HG03108 (cell line): ENCODE measurements at regions not wholly inside any gene's neighbourhood (a gene's known extent, or its start where the extent isn't known, plus 50 kb on each side); places are given as distances from the start of the nearest gene placed in this dataset.

ENCODE experiments used
- ATAC-seq: cut with Tn5 transposase; IDR thresholded peaks from one replicate; pipeline ENCODE4 v1.9.1; 2021; ENCODE audit warnings: moderate library complexity; ENCODE audit not compliant: unreplicated experiment

DNA sequence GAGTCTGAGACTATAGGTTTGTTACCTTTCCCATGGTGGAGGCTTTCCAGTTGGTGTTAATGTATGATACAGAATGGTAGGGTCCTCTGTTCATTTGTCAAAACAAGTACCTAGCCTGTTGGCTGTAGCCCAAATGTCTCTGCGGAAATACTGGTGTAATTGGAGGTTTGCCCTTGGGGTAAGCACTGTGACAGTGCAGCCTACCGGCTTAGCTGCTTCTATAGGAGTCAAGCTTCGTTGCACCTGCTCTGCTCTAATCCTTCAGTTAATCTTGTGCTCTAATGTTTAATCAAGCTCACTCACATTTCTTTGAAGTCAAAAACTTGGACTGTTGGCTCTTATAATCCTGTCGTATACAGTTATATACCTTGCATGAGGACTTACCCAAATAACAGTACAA, 203.4 kb downstream of the CCNG2 start:
- no peak for ATAC-seq

DNA sequence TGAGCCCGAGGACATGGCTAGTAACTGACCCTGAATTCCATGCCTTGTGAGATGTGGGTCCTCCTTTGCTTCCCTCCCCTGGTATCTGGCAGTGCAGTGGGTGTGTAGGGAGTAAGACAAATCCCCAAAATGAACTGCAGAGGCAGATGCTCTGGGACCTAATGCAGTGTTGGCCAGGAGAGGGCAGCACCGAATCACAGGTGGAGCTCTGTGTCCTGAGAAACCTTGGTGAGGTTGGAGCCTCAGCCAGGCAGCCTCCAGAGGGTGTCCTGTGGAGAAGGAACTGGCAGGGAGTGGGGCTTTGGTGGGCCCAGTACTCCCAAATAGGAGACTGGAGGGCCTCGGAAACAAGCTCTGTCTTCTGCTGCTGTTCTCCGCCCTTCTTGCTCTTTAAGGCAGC, 209.9 kb downstream of the CCNG2 start:
- peak; percentile 69 for ATAC-seq

DNA sequence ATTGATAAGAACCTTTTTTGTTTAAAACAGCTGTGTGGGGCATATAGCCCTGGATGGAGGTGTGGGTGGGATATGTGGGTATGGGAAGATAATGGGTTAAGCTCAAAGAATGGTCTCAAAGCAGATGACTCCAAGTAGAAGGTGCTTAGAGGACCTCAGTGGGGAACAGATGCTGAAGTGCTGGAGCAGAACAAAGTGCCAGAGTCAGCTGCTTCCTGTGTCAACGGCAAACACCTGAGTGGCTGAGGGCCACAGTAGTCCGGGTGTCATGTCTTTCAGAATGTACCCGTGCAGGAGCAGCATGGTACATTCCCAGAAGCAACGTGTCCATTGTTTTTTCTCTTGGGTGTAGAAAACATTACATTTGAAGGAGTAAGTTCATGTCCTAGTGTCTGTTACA, 210.6 kb downstream of the CCNG2 start:
- ATAC-seq = no peak

DNA sequence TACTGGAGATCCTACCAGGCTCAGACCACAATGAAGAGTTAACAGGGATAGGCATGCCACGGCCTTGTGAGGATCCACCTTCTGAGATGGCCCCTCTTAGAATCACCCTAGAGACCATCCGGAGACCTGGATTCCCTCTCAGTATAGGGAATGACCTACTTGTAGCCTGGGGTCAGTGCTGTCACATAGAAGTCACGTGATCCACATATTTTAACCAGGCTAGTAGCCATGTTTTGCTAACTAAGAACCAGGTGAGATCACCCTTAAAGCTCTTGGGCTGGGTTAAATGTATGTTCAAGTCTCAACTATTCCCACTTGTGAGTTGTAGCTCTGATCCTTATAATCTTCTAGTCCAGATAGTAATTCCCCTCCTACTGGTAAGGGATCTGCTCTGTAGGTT, 215.4 kb downstream of the CCNG2 start:
- ATAC-seq = no peak

DNA sequence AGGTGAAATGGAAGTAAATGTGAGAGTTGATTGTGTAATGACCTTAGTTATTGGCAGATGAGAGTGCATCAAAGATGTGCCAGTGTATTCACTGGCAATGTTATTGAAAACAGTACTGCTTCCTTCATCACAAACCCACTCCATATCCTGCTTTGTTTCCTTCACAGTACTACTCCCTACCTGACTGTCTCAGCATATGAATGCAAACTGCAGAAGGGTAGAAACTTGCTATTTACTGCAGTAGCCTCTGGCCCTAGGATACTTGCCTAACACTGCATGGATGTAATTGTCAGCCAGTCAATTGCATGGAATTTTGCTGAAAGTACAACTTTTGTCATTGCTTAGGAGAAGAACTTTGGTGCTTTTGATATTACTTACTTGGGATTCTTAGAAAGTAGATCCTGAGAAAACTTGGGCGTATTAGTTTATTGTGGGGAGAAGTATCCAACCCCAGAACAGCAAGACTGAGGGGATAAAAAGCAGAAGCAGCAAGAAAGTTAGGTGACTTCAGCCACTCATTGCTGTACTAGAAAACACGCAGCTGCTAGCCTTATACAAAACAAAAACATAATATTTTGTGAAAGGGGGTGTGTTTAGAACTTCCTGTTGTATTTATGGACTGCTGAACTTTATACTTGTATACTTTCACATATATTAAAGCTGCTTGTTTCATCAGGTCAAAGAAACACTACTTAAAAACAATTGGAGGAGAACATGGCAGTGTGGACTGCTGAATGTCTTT, 219.0 kb downstream of the CCNG2 start:
- ATAC-seq = no peak

DNA sequence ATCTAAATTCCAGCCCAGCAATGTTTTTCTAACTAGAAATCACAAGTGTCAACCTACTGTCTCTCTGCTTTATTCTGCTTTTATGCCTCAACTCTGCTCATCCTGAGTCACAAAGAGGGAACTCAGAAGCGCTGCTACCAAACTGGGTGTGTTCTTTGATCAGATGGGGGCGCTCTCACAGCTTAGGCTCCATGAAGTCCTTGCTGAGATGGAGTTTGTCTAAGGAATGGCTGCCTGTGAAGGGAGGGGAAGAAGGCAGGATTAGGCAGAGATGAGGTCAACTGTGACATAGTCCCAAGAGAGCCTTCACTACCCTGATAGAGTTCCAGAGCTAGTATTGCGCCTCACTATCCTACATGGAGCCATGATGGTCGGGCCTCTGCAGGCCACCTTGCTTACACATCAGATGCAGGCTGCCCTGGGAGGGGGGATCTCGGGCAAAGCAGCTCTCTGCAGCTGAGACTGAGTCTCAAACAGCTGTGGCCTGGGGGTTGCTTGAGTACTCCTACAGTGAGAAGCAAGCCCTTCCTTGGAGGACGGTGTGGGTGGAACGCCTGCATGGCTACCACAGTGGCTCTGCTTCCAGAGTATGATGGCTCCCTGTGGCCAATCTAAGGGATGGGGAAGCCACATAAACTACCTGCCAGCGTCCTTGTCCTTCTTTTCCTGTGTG, 219.9 kb downstream of the CCNG2 start:
- ATAC-seq = no peak

DNA sequence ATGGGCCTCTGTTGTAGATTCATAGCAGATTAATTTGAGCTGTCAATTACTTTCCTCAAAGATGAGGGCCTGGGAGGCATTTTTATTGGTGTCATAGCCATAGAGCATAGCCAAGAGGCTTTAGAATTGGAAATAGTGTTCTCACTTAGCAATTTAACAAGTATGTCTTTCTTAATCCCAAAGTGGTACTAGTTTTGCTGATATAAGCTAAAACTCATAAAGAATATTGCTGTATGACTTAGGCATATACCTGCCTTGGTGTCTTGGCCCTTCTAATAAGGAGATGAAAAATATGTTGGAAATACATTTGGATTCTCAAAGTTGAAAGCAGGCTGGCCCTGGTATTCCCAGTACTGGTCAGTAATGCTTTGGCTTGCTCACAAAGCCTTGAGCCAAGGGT, 221.5 kb upstream of the CXCL13 start:
- no peak for ATAC-seq

DNA sequence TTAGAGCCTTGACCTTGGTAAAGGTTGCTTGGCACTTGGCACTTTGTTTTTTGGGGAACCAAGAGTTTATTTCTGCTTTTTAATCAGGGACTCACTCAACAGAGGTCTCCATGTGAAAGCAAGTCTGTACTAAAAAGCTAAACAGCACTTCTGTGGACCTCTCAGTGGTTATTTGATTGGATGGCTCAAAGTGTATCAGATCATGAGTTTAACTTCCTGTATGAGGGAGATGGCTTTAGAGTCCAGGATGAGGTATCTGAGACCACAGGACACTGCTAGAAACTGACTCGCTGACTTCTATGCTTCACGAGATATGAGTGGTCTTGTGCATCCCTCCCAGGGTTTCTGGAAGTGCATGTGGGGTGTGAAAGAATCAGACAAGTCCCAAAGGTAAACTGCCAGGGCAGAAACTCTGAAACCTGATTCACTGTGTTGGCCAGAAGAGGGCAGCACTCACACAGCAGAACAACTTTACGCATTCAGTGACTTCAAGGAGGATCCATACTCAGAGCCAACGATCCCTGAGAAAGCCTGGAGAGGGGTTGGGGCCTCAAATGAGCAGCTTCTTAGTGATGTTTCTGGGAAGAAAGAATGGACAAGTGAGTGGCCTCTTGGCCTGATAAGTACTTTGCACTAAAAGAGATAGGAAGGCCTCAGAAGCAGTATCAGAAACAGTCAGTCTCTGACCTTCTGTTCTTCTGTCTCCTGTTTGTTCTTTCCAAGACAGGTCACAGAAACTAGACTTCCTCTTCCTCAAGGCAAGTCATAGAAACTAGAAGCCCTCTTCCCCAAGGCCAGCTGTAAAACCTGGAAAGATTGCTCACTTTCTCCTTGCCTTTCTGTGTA, 220.3 kb upstream of the CXCL13 start:
- ATAC-seq = peak; percentile 60

DNA sequence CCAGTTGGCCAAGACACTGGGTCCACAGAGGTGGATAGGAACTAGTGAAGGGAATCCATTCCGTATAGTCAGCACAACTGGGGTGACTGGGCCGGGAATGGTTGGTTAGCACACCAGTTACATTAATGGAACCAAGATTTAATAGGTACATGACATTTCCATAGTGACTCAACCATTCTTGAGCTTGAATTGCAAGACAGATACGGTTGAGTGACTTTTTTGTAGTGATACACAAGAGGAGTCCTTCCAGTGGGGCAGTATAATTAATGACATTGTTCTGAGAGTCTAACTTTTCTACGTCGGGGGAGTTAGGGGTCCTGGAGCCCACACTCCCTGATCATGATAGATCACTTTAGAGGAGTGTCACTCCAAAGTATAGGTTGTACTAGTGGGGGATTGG, 211.6 kb upstream of the CXCL13 start:
- no peak for ATAC-seq

DNA sequence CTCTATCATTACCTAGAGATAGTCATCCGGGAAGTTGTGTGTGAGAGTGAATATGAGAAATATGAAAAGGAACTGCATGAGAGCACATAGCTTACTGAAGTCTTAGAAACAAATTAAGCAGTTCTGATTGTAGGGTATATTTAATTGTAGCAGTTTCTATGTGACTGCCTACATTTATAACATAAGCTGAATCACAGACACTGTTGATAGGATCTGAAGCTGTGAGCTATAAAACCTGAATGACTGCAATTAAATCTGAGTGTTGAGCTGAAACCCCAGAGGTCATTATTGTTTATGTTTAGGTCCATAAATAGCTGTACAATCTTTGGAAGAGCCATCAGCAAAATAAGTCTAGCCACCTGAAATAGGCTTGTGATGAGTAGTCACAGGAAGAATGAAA, 210.1 kb upstream of the CXCL13 start:
- no peak for ATAC-seq

DNA sequence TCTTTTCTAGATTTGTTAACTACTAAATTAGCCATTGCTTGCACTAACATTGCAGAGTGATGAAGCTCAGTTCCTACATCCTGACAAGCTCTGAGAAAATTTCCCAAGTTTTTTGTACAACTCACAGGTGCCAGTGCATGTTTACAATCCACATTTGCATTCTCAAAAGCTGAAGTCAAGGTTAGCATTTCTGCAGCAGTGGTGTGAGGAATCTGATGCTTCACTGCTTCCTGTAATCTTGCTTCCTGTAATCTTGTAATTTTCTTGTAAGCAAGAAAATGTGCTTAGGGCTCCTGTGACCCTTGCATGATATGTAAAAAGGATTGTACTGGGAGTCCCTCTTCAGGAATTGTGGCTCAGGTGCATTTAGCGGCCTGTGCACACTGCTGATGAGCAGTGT, 207.4 kb upstream of the CXCL13 start:
- ATAC-seq = no peak

DNA sequence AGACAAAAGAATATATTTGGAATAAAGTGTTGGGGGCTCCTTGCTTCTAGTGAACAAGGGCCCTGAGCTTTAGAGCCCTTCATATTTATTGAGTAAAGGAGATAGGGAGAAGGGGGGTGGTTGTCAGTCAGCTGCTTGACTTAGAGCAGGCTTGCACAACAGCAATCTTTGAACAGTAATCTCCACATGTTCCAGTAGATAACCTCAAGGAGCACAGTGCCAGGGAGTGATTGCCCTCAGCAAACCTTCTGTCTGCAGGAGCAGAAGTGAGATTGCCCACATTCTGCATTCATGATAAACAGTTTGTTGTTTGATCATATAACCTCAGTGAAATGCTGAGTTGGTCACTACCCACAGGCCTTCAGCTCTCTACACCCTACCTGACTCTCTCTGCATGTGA, 205.8 kb upstream of the CXCL13 start:
- no peak for ATAC-seq

DNA sequence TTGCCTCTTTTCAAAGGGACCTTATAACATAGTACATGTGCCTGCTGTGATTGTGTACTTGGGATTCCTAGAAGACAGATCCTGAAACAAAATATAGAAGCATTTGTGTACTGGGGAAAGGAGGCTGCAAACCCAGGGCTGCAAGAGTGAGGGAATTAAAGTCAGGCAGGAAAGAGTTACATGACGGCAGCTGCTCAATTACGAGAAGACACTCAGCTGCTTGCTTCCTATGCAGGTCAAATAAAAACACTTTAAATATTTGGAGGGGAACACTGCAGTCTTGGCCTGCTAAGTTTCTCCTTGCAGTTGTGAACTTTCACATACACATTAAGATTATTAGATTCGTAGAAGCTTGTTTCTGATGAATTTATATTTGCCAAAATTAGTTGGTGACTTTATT, 191.9 kb upstream of the CXCL13 start:
- no peak for ATAC-seq

DNA sequence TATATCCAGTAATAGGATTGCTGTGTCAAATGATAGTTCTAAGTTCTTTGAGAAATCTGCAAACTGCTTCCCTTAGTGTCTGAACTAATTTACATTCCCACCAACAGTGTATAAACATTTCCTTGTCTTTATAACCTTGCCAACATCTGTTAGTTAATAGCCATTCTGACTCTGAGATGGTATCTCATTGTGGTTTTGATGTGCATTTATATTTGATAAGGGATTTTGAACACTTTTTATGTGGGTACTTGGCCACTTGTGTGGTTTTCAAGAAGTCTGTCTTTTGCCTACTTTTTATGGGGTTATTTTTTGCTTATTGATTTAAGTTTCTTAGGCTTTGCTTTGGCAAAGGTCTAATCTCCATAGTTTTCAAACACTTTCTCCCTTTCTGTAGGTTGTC, 189.9 kb upstream of the CXCL13 start:
- ATAC-seq = no peak

DNA sequence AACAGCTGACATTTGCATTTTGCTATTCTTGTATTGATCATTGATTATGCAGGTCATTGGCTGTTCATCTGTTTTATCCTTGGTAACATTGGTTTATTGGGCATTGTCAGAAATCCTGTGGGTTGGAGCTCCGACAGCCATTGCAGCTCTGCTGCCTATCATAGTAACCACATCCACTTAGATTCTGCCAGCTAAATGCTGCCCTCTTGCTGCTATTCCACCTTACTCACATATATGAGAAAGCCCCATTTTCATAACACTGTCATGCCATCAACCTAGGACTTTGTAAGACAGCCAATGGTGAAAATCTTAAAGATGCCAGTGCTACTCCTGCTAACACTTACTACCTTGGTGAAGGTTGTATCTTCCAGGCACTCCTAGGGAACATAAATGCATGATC, 187.3 kb upstream of the CXCL13 start:
- ATAC-seq = no peak

DNA sequence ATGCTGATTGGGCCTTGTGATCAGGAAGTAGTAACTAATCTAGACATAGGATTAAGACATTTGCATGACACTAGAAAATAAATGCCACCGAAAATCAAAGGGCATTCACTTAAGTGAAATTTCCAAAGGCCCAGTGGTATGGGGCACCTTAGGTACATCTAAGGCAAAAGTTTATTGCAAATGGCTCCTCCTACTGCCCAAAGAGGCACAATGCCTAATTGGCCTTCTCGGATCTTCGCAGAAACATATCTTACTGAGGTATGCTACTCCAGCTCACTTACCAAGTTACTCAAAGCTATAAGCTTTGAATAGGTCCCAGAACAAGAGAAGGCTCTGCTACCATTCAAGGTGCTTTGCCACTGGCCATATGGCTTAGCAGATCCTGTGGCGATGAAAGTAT, 174.8 kb upstream of the CXCL13 start:
- no peak for ATAC-seq

DNA sequence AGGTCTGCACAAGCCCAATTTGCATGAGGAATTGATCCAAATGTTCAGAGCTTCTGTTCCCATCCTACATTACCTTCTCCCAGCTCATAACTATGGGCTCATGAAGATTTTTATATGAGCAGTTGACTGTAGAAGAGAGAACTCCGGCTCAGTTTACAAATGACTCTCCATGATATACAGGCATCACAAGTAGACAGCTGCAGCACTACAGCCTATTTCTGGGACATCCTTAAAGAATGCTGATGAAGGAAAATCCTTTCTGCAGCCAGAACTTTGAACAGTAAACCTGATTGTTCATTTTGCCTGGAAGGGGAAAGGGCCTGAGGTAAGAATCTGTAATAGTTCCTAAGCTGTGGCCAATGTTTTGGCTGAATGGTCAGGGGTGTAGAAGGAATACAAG, 174.1 kb upstream of the CXCL13 start:
- ATAC-seq = no peak

DNA sequence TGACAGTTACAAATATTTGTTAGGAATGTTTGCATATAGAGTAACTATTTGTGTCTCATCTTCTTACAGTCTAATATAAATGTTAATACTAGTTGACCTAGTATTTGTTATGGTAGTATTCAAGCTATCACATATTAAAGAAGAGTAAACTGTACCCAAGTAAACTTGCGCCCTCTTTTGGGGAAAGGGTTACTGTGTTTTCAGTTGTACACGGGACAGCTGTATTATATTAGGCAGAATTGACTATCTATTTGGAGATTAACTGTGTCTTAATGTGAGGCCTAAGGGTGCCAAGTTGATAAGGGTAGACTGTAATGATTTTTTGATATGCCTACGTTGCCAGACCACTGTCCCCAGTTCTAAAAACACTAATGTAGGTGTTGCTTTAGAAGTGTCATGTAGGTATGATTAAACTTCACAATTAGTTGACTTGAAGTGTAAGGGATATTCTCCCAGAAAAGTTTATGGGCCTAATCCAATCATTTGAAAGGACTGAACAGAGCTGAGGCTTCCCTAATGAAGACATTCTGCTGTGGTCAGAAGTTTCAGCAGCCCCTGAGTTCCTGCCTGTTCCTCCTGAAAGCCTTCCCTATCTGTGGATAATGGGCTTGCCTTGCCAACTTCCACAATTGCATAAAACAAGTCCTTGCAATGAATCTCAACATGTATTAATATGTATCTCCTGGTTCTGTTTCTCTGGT, 172.8 kb upstream of the CXCL13 start:
- ATAC-seq = no peak

DNA sequence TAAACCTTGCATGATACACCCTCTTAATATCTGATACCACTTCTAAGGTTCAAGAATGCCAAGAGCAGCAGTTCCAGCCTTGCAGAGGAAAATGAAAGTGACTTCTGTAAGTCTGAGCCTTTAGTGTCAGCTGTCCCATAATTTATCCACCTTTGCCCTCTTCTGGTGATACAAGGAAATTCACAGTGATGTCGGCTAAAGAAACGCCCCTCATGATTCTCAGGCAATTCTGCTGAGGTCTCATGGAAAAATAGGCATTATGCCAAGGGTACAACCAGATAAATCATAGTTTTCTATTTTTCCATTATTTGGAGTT, 172.2 kb upstream of the CXCL13 start:
- peak; percentile 90 for ATAC-seq

DNA sequence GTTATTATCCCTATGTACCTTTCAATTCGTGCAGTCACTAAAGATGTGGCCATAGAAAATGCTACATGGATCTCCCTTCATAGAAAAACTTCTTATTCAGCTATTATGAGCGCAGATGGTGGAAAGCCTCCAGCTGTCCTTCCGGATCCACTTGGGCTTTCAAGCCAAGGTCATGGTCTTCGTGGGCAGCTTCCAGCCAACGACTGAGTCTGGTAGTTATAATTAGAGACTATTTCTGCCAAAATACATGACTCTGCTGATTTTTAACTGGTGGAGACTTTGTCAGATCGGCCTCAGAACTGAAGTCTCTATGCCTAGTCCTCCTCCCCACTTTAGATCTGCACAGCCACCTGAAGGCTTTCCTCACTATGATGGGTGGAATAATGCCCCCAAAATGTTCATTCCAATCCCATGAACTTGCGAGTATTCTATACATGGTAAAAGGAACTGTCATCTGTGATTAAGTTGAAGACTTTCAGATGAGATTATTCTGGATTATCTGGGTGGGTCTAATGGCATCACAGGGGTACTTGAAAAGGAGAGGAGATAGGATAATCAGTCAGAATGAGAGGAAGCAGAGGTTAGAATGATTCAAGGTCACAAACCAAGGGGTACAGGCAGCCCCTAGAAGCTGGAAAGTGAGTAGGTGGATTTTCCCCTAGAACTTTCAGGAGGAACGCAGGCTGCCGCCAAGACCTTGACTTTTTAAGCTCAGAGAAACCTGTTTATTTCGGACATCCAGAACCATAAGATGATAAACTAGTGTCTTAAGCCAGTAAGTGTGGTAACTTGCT, 171.1 kb upstream of the CXCL13 start:
- no peak for ATAC-seq

DNA sequence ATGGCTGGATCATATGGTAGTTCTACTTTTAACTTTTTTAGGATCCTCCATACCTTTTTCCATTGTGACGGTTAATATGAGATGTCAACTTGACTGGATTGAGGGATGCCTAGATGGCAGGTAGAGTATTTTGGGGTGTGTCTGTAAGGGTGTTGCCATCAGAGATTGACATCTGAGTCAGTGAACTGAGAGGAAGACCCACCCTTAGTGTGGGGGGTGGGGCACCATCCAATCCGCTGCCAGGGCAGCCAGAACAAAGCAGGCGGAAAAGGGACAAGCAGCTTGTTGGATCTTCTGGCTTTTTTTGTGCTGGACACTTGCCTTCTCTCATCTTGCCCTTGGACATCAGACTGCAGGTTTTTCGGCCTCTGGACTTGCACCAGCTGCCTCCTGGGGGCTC, 168.5 kb upstream of the CXCL13 start:
- ATAC-seq = no peak
